ENCODE measurements at regions not wholly inside any gene's neighbourhood (a gene's known extent, or its start where the extent isn't known, plus 50 kb on each side); places are given as distances from the start of the nearest gene placed in this dataset.

- TF ChIP-seq EZH2phosphoT487 (IDR thresholded peaks at IDR 0.05; ENCODE audit: borderline replicate concordance, low read length) (no peak), CTCF (conservative IDR thresholded peaks at IDR 0.05; ENCODE audit: low read depth, low read length) (peak; percentile 53)
These were observed 85.1 kb downstream of the TMEM30B start for GRCh38 chr14:61196034-61196433.

Measured in PC-3 (cell line).